ENCODE measurements at regions not wholly inside any gene's neighbourhood (a gene's known extent, or its start where the extent isn't known, plus 50 kb on each side); places are given as distances from the start of the nearest gene placed in this dataset.
A peak's percentile ranks its signal among the peaks of the same experiment; 100 is the strongest.

DNA sequence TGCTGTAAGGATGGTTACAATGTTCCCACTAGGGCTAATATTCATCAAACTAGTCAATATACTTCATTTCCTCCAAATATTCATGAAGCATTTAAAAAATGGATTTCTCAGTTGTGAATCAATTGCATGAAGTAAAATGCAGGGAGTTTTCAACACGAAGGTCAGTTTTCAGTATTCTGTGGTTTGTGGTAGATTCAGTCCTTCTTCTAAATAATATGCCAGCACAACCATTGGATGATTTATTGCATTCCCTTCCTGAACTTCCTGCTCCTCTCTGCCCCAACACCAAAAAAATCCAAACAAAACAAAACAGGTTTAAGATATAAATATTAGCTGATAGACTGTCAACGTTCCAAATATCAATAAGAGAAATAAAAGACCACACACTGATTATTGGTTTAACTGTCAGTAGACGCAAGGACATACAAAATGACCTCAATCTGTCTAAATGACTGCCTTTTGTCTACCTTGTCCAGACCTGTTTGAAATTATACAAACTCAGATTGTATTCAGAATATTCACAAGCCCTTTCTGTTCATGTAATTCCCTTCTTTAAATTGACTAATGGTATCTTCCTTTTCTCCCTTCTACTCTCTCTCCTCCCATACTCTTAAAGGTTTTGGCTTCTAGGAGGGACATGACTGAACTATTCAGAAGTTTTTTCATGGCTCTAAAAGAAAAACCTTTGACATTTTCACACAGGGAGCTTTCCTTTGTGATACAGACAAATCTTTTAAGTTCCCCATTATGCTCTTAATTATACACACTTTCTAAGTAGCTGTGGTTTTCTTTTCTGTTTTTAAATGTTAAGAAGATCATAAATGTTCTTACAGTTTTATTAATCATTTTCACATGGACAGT, 92.6 kb upstream of the STT3B start:
- DNase-seq, result no peak

DNA sequence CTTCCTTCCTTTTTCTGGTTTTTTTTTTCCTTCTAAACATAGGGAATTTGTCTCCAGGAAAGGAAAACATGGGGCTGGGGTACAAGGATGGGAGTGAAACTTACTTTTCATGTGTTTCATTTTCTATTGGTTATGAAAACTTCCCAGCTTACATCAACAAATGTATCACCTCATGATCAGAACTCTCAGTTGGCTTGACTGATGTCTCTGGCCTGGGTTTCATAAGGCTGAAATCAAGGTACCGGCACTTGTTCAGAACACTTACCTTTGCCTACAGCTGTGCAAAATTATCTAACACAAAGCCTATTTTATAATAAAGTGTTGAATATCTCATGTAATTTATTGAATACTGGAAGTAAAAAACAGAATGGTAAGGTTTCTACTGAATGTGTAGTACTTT, 91.8 kb upstream of the STT3B start:
- no peak for DNase-seq

DNA sequence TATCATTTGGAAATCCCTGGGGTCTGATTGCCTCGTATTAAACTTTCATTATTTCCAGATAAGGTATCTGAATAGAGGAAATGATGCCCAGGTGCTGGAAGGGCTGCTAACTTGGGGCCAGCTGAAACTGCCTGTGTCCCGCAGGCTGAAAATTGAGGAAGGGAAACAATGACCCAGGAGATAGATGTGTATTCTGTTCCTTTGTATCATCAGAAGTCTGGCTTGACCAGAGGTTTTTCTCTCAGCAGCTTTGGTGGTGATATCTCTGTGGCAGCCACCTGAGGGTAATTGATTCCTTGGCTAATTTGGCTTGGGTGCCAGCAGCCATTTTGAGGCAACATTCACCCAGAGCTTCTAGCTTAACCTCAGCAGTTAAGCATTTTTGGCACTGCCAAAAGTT, 90.0 kb upstream of the STT3B start:
- no peak for DNase-seq

DNA sequence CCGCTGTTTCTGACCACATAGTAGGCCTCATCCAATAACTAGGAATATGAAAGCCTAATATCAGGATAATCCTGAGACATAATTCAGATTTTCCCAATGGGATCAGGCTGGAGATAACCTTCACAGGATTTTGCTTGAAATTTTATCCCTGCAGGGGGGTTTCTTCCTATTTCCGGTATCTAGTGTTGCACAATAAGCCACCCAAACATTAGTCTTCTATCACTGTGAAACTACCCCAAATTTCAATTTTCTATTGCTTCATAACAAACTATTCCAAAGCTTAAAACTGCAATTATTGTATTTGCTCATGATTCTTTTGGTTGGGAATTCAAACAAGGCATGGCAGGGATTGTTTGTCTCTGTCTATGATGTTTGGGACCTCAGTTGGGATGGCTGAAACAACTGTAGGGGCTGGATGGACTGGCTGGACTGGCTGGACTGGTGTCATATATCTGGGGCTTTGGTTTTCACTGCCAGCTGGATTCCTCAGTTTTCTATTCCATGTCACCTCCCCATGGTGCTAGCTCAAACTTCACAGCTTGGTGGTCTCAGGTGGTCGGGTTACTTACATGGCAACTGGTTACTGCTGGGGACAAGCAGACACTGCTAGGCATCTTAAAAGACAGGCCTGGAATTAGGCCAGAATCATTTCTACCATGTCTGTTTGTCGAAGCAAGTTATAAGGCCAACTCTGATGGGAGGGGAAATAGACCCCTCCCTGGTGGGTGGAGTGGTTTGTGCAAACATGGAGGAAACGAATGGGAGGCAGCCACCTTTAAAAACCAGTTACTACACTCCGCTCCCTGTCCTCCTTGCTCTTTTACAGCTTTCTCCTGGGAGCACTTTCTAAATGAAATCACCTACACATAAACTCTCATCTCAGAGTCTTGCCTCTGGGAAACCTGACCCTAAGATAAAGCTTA, 88.2 kb upstream of the STT3B start:
- no peak for DNase-seq

DNA sequence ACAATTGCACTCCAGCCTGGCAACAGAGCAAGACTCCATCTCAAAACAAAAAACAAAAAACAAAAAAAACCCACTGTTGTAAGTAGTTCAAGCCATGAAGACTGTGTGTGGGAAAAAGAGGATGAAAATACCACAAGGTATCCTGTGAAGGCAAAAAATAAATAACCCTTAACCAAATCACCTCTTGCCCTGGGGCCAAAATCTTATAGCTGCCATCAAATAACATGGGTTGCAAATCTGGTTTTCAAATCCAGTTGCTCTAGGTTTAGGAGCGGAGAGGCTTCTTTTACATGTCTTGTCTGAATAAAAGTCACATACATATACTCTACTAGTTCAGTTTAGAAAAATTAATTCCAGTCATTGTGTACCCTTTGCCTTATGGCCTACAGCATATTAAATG, 87.0 kb upstream of the STT3B start:
- DNase-seq, result no peak

DNA sequence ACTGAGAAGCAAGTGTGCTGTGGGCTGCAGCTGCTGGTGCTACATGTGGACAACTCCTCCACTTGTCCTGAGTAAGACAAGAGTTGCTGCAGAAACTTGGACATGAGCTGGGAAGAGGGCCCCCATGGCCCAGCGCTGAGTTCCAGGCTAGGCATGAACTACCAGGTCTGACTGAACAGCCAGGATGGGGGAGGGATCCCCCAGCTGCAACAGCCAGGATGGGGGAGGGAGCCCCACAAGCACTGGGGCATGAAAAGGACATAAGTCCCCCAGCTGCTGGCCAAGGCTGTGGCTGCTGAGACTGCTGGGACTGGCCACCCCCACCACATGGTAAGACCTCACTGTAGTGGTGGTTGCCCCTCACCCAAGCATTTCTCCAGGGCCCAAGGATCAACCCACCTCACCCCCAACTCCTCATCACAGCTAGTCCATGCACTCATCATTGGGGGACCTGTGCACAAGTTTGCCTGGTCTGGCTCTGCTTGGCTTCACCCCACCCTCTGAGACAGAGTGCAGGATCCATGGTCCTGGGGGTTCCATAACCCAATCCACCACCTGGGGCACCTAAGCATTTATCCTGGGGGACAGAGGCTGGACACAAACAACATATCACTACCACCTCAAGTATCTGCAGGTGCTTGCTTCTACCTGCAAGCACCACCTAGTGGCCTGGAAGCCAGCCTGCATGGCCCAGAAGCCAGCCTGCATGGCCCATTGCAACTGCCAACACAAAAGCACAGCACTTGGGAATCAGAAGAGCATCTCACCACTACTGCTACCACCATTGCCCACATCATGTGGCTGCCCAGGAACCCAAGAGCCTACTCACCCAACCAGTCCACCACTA, 84.5 kb upstream of the STT3B start:
- no peak for DNase-seq

DNA sequence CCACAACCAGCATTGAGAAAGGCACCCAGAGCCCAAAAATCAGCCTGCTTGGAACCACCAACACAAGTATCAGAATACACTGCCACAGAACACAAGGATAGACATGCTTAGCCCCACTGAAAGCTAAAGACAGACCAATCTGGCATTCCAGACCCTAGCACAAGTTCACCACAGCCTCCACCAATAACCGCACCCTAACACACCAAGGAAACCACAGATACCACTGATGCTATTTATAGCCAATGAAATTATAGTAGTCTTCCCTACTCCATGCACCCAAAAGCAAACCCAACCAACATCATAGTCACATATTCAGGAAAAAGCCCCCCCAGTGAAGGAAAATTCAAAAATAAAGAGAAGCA, 83.9 kb upstream of the STT3B start:
- no peak for DNase-seq

DNA sequence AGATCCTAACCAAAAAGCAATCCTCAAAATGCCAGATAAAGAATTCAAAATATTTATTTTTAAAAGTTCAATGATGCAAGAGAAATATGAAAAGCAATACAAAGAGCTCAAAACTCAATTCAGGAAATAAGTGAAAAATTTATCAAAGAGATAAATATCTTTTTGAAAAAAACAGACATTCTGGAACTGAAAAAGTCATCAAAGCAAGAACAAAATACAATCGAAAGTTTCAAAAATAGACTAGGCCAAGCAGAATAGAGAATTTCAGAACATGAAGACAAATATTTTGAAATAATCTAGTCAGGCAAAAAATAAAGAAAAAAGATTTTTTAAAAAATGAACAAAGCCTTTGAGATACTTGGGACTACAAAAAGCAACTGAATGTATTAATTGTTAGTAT, 83.4 kb upstream of the STT3B start:
- no peak for DNase-seq

DNA sequence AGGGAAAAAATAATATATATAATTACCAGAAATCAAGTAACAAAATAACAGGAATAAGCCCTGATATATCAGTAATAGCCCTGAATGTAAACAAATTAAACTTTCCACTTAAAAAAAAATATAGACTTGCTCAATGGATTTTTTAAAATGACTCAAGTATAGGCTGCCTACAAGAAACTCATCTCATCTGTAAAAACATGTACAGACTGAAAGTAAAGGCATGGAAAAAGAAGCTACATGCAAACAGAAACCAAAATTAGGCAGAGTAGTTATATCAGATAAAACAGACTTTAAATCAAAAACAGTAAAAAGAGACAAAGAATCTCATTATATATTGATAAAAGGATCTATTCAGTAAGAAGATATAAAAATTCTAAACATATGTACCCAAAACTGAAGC, 82.4 kb upstream of the STT3B start:
- DNase-seq, result no peak

DNA sequence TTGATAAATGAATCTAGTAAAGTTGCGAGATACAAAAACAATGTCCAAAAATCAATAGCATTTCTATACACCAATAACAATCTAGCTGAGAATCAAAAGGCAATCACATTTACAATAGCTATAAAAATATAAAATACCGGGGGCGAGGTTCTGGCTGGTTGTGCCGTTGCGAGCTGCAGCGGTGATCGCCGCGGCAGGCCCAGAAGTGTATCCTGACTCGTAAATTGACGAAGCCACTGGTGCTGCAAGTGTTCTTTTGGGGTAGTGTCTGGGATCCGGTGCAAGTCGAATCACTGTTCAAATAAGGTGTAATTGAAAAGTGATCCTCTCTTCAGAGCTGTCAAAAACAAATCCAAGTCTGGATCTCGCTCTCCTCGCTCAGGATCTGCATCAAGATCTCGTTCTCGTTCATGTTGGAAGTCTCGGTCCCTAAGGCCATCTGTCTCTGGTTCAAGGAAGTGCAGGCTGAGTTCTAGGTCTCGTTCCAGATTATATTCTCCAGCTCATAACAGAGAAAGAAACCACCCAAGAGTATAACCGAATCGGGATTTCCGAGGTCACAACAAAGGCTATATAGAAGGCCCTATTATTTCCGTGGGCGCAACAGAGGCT, 80.1 kb upstream of the STT3B start:
- DNase-seq, result no peak

DNA sequence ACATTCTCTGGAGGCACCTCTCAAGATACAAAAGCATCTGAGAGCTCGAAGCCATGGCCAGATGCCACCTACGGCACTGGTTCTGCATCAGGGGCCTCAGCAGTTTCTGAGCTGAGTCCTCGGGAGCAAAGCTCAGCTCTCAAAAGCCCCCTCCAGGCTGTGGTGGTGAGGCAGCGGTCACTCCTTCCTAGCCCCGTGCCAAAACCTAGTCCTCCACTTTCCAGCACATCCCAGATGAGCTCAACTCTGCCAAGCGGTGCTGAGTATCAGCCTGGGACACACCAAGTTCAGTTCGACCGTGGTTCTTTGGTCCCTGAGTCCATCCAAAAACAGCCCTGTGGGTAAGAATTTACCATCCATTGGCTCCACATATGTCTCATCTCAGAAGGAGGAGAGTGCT, 79.3 kb upstream of the STT3B start:
- DNase-seq, result no peak

DNA sequence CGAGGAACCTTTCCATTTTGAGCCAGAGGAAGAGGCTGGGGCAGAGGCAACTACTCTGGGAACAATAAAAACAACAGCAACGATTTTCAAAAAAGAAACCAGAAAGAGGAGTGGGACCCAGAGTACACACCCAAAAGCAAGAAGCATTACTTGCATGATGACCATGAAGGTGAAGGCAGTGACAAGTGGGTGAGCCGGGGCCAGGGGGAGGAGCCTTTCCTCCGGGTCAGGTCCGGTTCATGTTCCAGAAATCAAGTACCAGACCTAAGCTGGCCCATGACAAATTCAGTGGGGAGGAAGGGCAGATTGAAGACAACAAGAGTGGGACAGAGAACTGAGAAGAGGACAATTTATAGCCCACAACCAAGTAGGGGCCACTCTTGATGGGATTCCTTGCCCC, 77.2 kb upstream of the STT3B start:
- no peak for DNase-seq

DNA sequence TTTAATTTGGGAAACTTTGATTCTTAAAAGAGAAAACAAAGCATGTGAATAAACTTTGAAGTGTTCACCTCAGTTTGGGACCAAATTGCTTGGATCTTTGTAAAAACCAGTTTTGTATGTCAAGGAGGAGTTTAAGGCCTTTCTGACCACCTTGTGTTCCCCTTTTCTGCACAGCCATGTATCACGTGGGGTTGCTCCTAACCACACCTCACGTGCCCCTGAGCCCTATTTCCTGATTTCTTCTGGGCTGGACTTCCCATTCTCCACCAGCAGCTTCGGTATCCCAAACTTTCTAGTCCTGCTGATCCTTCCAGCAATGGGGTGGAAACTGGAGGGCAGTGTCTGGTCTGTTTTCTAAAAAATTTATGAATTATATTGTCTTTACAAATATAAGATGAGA, 76.4 kb upstream of the STT3B start:
- DNase-seq, result no peak

DNA sequence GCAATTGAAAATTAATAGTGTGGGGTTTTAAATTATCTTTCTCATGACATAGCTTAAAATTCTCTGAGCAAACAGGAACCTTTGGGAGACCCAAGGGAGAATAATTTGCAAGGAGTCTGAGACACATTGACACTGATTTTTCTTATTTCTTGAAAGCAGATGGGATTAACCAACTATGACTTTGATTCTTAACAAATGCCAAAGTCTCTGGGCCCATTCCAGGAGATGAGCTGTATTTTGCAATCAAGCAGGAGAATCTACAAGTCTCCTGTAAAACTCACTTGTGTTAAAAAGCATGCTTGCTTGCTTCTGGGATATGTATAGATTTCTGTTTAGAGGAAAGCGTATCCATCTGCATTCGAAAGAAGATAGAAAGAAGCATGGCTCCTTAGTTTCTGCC, 71.3 kb upstream of the STT3B start:
- DNase-seq, result no peak

DNA sequence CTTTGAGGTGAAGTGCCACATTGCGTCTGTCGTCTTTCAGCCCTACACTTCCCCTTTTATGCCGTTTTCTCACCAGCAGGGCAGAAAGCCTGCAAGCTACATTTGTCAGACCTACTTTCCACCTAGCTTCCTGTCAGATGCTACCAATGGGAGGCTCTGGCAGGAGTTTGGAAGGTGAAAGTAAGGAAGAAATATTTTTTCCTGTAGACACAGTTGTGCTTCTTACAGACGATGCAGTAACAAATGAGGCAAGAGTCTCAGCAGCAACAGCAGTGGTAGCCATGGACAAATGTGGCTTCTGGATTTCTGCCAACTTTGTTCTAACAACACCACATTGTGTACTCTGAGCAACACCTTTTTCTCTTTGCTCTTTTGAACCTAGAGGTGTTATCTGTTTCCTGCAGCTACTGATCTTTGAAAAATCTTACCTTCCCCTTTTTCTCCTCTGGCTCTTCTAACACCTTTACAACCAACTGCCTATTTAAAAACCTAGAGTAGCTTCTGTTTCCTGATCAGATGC, 70.6 kb upstream of the STT3B start:
- DNase-seq, result peak in 1 of 2 experiments; percentile 21

DNA sequence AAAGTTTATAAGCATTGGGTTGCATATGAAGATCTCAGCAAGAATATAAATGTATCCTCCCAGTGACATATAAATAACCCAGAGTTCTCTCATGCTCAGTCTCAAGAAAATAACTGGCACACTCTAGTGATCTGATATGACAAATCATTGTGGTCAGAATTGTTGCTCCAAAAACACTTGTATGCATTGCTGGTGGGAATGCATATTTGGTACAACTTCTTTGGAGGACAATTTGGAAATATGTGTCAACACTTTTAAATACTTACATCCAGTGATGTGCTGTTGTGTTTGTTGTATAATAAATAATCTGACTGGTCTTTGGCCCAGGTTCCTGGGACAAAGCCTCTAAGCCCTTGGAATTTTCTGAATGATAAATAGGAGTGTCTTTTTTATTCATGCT, 66.7 kb upstream of the STT3B start:
- DNase-seq, result no peak

DNA sequence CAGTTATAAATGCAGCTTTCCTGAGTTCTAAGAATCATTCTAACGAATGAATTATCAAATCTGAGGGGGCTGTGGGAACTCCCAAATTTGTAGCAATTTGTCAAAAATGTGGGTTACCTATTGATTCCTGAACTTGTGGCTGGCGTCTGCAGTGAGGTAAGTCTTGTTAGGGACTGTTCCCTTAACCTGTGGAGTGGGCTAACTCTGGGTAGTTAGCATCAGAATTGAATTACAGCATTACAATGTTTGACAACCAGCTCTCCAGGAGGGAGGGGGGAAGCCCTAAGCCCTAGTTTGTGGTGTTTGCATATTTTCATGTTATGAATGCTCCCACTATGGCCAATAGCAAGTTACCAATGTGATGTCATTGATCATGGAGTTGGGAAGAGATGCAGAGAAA, 65.9 kb upstream of the STT3B start:
- no peak for DNase-seq

DNA sequence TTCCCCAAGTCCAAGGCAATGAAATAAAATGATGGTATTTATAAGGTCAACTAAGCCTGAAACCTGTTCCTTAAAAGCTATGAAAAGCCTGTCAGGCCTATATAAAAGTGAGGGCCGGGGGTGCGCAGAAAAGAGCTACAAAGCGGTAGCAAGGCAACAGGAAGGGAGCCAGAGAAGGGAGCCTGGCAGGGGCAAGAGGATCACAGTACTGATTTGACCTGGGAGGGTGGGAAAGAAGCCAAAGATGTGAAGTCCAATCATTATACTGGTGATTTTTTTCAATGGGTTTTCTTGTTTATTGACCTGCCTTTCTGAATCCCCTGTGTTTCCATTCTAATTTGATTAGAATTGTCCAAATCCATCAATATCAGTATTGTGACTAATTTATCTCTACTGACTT, 64.3 kb upstream of the STT3B start:
- no peak for DNase-seq

DNA sequence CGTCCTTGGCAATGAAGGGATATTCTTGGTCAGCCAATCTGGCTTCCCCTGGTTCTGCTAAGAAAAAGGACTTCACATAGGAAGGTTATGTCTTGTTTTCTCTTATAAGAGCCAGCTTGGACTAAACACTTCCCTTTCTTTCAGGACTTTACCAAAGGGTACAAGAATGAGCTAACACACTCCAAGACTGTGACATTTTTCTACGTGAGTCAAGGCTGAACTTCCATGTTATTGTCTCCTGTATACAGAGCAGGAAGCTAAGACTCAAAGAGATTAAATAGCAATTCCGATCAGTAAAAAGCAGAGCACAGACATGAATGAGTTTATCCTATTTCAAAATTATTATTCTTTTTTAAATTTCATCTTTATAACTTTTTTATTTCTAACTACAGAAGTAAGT, 63.3 kb upstream of the STT3B start:
- no peak for DNase-seq

DNA sequence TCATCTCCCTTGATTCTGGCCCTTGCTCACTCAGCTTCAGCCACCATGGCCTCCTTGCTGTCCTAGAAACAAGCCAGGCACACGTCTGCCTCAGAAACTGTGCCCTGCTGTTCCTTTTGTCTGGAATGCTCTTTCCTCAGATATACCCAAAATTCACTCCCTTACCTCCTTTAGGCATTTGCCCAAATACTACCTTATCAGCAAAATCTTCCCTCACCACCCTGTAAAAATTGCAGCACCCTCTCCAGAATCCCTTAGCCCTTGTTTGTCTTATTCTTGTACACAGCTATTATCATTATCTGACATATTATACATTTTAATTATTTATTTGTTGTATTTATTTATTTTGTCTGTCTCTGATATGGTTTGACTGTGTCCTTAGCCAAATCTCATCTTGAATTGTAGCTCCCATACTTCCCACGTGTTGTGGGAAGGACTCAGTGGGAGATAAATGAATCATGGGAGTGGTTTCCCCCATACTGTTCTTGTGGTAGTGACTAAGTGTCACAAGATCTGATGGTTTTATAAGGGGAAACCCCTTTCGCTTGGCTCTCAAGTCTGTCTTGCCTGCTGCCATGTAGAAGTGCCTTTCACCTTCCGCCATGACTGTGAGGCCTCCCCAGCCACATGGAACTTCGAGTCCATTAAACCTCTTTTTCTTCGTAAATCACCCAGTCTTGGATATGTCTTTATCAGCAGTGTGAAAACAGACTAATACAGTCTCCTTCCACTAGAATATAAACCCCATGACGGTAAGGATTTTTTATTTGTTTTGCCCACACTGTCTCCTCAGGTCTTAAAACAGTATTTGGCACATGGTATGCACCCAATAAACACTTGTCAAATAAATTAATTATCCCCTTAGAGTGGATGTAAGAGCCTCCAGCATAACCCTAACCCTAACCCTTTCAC, 60.0 kb upstream of the STT3B start:
- DNase-seq, result peak in 1 of 2 experiments; percentile 16

DNA sequence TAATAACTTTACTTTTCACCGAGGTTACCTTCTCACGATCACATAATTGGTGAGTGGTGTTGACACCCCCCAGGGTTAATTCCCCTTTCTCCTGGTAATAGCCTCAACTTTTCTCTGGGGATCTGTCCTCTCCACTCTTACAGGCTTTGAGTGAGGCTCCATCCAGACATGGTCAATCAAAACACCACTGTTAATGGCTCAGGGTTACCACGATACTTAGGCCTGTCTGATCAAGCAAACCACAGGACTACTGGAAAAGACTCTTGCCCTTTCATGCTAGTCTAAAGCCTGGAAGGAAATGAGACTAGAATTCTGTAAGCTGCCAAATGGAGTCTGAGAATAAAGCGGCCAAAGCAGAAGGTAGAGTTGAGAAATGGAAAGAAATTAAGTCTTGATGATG, 56.5 kb upstream of the STT3B start:
- no peak for DNase-seq

DNA sequence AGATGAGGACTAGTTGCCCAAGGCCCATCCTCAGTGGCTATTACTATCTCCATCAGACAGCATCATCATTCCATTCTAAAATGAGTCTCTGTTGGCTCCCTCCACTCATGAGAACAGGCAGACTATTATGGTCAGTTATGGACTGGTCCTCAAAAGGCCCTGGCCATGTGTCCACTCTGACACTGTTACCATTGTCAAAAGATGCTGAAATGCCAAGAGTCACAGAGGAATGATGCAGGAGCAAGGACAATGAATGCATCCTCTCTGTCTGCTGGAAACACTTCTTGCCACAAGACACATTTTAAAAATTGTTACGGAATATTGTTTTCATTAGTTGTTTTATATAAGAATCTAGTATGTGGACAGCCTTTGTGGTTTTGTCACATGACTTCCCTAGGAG, 53.3 kb upstream of the STT3B start:
- DNase-seq, result no peak

Data from stimulated activated CD4-positive, alpha-beta T cell treated with anti-CD3 and anti-CD28 coated beads, Interleukin-4, amount 100 ng/mL, for 4 hours (primary cell).